Fibroblast of skin of left quadriceps (primary cell): ENCODE measurements at regions not wholly inside any gene's neighbourhood (a gene's known extent, or its start where the extent isn't known, plus 50 kb on each side); places are given as distances from the start of the nearest gene placed in this dataset.
"Not testable (repeated sequence)": the region's sequence is repeated elsewhere in the genome, so short reads cannot be mapped to it uniquely, and the experiment has no call there.

Experiments
- DNase-seq, 2 experiments: peaks; one replicate each; pipeline ENCODE4 v3.0.0-alpha.2; 2013; ENCODE audit warnings: low read depth in 2 of 2

- no peak for DNase-seq
Observed at GRCh38 chr10:8338177-8338766, 283.8 kb downstream of the GATA3 start.

- DNase-seq, result no peak
Observed at GRCh38 chr10:8344756-8345155, 290.3 kb downstream of the GATA3 start.

GRCh38 chr10:8346861-8347260 lies 292.4 kb downstream of the GATA3 start:
- DNase-seq, result no peak

GRCh38 chr10:8347614-8348013 lies 293.1 kb downstream of the GATA3 start:
- not testable (repeated sequence) for DNase-seq

GRCh38 chr10:8349610-8350249 lies 295.2 kb downstream of the GATA3 start:
- DNase-seq, result no peak

GRCh38 chr10:8350250-8350967 lies 295.9 kb downstream of the GATA3 start:
- DNase-seq, result no peak

- no peak for DNase-seq
Observed at GRCh38 chr10:8352171-8353075, 297.9 kb downstream of the GATA3 start.

- no peak for DNase-seq
Observed at GRCh38 chr10:8356283-8356682, 301.8 kb downstream of the GATA3 start.

- no peak for DNase-seq
Observed at GRCh38 chr10:8359467-8359866, 305.0 kb downstream of the GATA3 start.

GRCh38 chr10:8360365-8360764 lies 305.9 kb downstream of the GATA3 start:
- no peak for DNase-seq

- DNase-seq, result no peak
Observed at GRCh38 chr10:8360814-8361509, 306.5 kb downstream of the GATA3 start.

GRCh38 chr10:8361510-8361844 lies 307.0 kb downstream of the GATA3 start:
- DNase-seq, result no peak

GRCh38 chr10:8365935-8366911 lies 311.7 kb downstream of the GATA3 start:
- no peak for DNase-seq

- not testable (repeated sequence) for DNase-seq
Observed at GRCh38 chr10:8367672-8368411, 313.4 kb downstream of the GATA3 start.

GRCh38 chr10:8369666-8370065 lies 315.2 kb downstream of the GATA3 start:
- no peak for DNase-seq

GRCh38 chr10:8374334-8374733 lies 319.8 kb downstream of the GATA3 start:
- no peak for DNase-seq

- no peak for DNase-seq
Observed at GRCh38 chr10:8375137-8375536, 320.6 kb downstream of the GATA3 start.

- DNase-seq, result no peak
Observed at GRCh38 chr10:8378198-8378983, 323.9 kb downstream of the GATA3 start.
